KMS-11 (cell line): ENCODE measurements at regions not wholly inside any gene's neighbourhood (a gene's known extent, or its start where the extent isn't known, plus 50 kb on each side); places are given as distances from the start of the nearest gene placed in this dataset.

ENCODE experiments used
- H2AFZ ChIP-seq: fragments of 200-600 bp; sonication (generic); 2 replicates; pipeline ENCODE4 v1.6.1; 2016; ENCODE audit warnings: antibody characterized with exemption, mixed run types, low read depth
- H3K27ac ChIP-seq: fragments of 200-600 bp; sonication (generic); 2 replicates; pipeline ENCODE4 v1.6.1; 2016; ENCODE audit warnings: mild to moderate bottlenecking, mixed run types
- H3K27me3 ChIP-seq: fragments of 200-600 bp; sonication (generic); 2 replicates; pipeline ENCODE4 v1.6.1; 2017; ENCODE audit warnings: mild to moderate bottlenecking, low read depth, mixed run types, moderate library complexity; ENCODE audit not compliant: insufficient read depth
- H3K36me3 ChIP-seq: fragments of 200-600 bp; sonication (generic); 2 replicates; pipeline ENCODE4 v1.6.1; 2017; ENCODE audit warnings: mild to moderate bottlenecking, mixed run types; ENCODE audit not compliant: insufficient read depth
- H3K4me1 ChIP-seq: fragments of 200-600 bp; sonication (generic); 2 replicates; pipeline ENCODE4 v1.6.1; 2016; ENCODE audit warnings: mild to moderate bottlenecking, low read depth, mixed run types; ENCODE audit not compliant: poor library complexity, severe bottlenecking
- H3K4me2 ChIP-seq: fragments of 200-600 bp; sonication (generic); 2 replicates; pipeline ENCODE4 v1.7.0; 2016; ENCODE audit warnings: mild to moderate bottlenecking, mixed run types
- H3K4me3 ChIP-seq: fragments of 200-600 bp; sonication (generic); IDR thresholded peaks from 2 replicates; pipeline ENCODE4 v1.6.1; 2017; ENCODE audit warnings: low read depth, low read length, mixed read lengths; ENCODE audit not compliant: insufficient read depth
- H3K79me2 ChIP-seq: fragments of 200-600 bp; sonication (generic); 2 replicates; pipeline ENCODE4 v1.6.1; 2016; ENCODE audit warnings: low read depth, mixed run types; ENCODE audit not compliant: insufficient read depth
- H3K9ac ChIP-seq: fragments of 200-600 bp; sonication (generic); 2 replicates; pipeline ENCODE4 v1.6.1; 2016; ENCODE audit warnings: mild to moderate bottlenecking, mixed run types
- H4K20me1 ChIP-seq: fragments of 200-600 bp; sonication (generic); 2 replicates; pipeline ENCODE4 v1.6.1; 2016; ENCODE audit warnings: mild to moderate bottlenecking, mixed run types; ENCODE audit not compliant: insufficient read depth
- TF ChIP-seq, protein P1 (sequence below): fragments of 200-600 bp; sonication (generic); conservative IDR thresholded peaks from 2 replicates; pipeline ENCODE4 v1.6.1; 2017; ENCODE audit warnings: low read depth, mild to moderate bottlenecking, antibody characterized with exemption, low read length, moderate library complexity, mixed read lengths

DNA sequence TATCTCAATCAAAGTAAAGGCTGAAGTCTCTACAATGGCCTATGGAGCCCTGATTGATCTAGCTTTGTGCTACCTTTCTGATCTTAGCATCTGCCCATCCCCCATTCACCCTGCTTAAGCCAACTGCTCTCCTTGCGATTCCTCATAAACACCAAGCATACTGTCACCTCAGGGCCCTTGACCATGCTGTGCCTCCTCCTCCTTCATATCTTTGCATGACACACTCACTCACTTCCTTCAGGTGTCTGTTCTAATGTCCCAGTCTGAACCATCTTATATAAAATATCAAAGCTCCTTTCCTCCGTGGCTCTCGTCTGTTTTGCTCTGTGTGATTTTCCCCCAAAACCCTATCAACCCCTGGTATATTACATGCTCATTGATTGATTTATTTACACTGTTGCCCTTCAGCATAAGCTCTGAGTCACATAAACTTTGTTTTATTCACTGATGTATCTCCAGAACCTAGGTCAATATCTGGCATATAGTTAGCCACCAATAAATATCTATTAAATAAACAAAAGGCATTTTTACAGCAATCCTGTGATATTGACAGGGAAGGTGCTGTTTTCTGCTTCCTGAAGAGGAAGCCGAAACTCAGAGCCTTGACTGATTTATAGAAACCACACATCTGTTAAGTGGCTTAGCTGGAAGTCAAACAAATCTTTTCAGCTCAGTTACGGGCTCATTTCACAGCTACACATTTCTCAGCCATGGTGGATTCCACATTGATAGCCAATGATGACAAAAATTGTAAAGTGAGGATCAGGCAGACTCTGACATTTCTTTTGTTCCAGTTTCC lies 103.6 kb downstream of the BOD1 start:
- Histone ChIP-seq H3K4me1 (no peaks in the 10 kb centered on the region), H3K4me3 (no peak overlapping the region), H2AFZ (no peak overlapping the region), H3K27ac (no peak overlapping the region), H3K4me2 (no peak overlapping the region), H4K20me1 (no peaks in the 10 kb centered on the region), H3K27me3 (no peaks in the 10 kb centered on the region), H3K79me2 (no peaks in the 10 kb centered on the region), H3K9ac (no peak overlapping the region), H3K36me3 (no peaks in the 10 kb centered on the region)
- TF ChIP-seq, protein P1, sequence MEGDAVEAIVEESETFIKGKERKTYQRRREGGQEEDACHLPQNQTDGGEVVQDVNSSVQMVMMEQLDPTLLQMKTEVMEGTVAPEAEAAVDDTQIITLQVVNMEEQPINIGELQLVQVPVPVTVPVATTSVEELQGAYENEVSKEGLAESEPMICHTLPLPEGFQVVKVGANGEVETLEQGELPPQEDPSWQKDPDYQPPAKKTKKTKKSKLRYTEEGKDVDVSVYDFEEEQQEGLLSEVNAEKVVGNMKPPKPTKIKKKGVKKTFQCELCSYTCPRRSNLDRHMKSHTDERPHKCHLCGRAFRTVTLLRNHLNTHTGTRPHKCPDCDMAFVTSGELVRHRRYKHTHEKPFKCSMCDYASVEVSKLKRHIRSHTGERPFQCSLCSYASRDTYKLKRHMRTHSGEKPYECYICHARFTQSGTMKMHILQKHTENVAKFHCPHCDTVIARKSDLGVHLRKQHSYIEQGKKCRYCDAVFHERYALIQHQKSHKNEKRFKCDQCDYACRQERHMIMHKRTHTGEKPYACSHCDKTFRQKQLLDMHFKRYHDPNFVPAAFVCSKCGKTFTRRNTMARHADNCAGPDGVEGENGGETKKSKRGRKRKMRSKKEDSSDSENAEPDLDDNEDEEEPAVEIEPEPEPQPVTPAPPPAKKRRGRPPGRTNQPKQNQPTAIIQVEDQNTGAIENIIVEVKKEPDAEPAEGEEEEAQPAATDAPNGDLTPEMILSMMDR: no peak

DNA sequence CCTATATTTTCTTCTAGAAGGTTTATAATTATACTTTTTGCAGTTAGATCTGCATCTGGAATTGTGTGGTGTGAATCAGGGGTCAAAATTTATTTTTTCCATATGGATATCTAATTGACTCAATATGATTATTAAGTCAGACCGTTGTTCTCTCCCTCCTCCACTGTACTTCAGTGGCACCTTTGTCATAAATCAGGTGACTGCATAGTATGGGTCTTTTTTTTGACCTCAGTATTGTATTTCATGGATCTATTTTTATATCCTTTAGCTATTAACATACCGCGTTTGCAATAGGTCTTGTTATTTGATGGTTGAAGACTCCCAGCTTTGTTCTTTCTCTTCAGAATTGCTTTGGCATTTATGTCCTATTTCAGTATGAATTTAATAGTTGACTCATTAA lies 107.4 kb downstream of the BOD1 start:
- Histone ChIP-seq H3K36me3 (no peaks in the 10 kb centered on the region), H4K20me1 (no peaks in the 10 kb centered on the region), H3K79me2 (no peaks in the 10 kb centered on the region), H3K4me2 (no peak overlapping the region), H3K4me3 (no peak overlapping the region), H3K9ac (no peak overlapping the region), H2AFZ (no peak overlapping the region), H3K27ac (no peak overlapping the region), H3K4me1 (no peaks in the 10 kb centered on the region), H3K27me3 (no peaks in the 10 kb centered on the region)
- TF ChIP-seq, protein P1: no peak

DNA sequence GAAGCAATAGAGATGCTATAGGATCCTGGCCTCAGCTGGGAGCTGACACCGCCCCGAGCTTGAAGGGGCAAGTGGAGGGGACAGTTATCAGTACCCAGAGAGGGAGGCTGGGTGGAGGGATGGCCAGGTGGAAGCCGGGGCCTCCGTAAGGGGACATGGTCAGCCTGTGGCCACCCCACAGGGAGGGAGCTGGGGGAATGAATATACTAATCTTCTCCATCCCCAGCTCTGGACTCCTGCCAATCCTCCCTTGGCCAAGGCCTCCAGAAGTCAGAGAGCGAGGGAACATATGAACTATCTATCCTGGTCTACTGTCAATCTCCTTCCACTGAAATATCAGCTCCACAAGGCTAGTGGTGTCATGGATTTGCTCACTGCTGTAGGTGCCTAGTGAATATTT lies 109.3 kb downstream of the BOD1 start:
- TF ChIP-seq, protein P1: no peak
- Histone ChIP-seq H4K20me1 (no peaks in the 10 kb centered on the region), H3K4me3 (no peak overlapping the region), H3K9ac (no peak overlapping the region), H3K4me1 (no peaks in the 10 kb centered on the region), H3K27me3 (no peaks in the 10 kb centered on the region), H2AFZ (no peak overlapping the region), H3K36me3 (no peaks in the 10 kb centered on the region), H3K27ac (no peak overlapping the region), H3K79me2 (no peaks in the 10 kb centered on the region), H3K4me2 (no peak overlapping the region)

DNA sequence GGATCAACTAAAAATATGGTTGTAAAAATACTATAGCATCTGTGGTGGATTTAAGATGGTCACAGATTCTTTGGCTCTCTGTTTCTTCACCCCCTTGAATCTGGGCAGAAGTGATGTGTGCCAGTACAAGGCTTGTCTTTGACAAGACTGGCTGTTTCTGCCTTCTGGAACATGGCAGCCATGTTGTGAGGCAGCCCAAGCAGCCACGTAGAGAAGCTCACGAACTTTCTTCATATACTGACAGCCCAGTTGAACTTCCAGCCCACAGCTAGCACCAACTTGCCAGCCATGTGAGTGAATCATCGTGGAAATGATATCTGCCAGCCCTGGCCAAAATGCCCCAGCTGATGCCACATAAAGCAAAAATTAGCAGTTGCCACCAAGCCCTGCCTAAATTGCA lies 110.8 kb downstream of the BOD1 start:
- no peak overlapping the region for H3K4me2 ChIP-seq
- no peak overlapping the region for H3K27ac ChIP-seq
- H3K79me2 ChIP-seq: no peaks in the 10 kb centered on the region
- no peak overlapping the region for H3K9ac ChIP-seq
- H3K4me1 ChIP-seq: no peaks in the 10 kb centered on the region
- H3K27me3 ChIP-seq: no peaks in the 10 kb centered on the region
- no peaks in the 10 kb centered on the region for H3K36me3 ChIP-seq
- H2AFZ ChIP-seq: no peak overlapping the region
- H4K20me1 ChIP-seq: no peaks in the 10 kb centered on the region
- H3K4me3 ChIP-seq: no peak overlapping the region
- TF ChIP-seq, protein P1: no peak
